Upper lobe of right lung (tissue), 1 donor: ENCODE measurements at regions not wholly inside any gene's neighbourhood (a gene's known extent, or its start where the extent isn't known, plus 50 kb on each side); places are given as distances from the start of the nearest gene placed in this dataset.

Experiments used
- ATAC-seq: fragments of 200-7000 bp; cut with Tn5 transposase; one replicate; pipeline ENCODE4 v1.9.1; 2020; ENCODE audit warnings: mild to moderate bottlenecking, moderate library complexity
- DNase-seq: peaks from one replicate; pipeline ENCODE4 v3.0.0-alpha.2; 2020
- H3K27ac ChIP-seq: fragments of 200-600 bp; one replicate; pipeline ENCODE4 v1.8.0; 2022
- H3K27me3 ChIP-seq: fragments of 200-600 bp; one replicate; pipeline ENCODE4 v1.8.0; 2022; ENCODE audit warnings: mild to moderate bottlenecking
- H3K36me3 ChIP-seq: fragments of 200-600 bp; one replicate; pipeline ENCODE4 v1.8.0; 2022
- H3K4me1 ChIP-seq: fragments of 200-600 bp; one replicate; pipeline ENCODE4 v1.8.0; 2022
- H3K4me3 ChIP-seq: fragments of 200-600 bp; one replicate; pipeline ENCODE4 v1.8.0; 2022; ENCODE audit warnings: mild to moderate bottlenecking
- H3K9me3 ChIP-seq: fragments of 200-600 bp; one replicate; pipeline ENCODE4 v1.8.0; 2022
- CTCF ChIP-seq: fragments of 200-600 bp; IDR thresholded peaks from one replicate; pipeline ENCODE4 v1.8.0; 2022; ENCODE audit warnings: antibody characterized with exemption
- intact Hi-C: fragments of 100-400 bp; cut with DNase I; formaldehyde crosslinking; loops from one replicate; pipeline ENCODE4 v1.11.0; 2022
- donor health status: DM: no; HTN: yes; CAD: no; lungs with severe emphysema.

GRCh38 chr6:155995281-155995680 lies 539.6 kb upstream of the NOX3 start:
- H3K4me3 ChIP-seq, result no peak overlapping the region
- DNase-seq, result no peak
- H3K36me3 ChIP-seq, result no peaks in the 10 kb centered on the region
- ATAC-seq, result no peak
- no peak overlapping the region for H3K27ac ChIP-seq
- no peaks in the 10 kb centered on the region for H3K27me3 ChIP-seq
- intact Hi-C loops, result no loop called here
- H3K9me3 ChIP-seq, result no peaks in the 10 kb centered on the region
- no peak for TF ChIP-seq CTCF
- no peaks in the 10 kb centered on the region for H3K4me1 ChIP-seq

- Histone ChIP-seq H3K36me3 (no peaks in the 10 kb centered on the region), H3K4me3 (no peak overlapping the region), H3K9me3 (no peaks in the 10 kb centered on the region), H3K4me1 (no peaks in the 10 kb centered on the region), H3K27me3 (no peaks in the 10 kb centered on the region), H3K27ac (no peak overlapping the region)
- no peak for ATAC-seq
- no peak for TF ChIP-seq CTCF
- no peak for DNase-seq
- intact Hi-C loops, result no loop called here
These were observed 538.4 kb upstream of the NOX3 start for GRCh38 chr6:155994086-155994485.

- DNase-seq (no peak), ATAC-seq (no peak)
- Histone ChIP-seq H3K9me3 (no peaks in the 10 kb centered on the region), H3K4me3 (no peak overlapping the region), H3K4me1 (no peaks in the 10 kb centered on the region), H3K27ac (no peak overlapping the region), H3K36me3 (no peaks in the 10 kb centered on the region), H3K27me3 (no peaks in the 10 kb centered on the region)
- TF ChIP-seq CTCF, result no peak
- intact Hi-C loops, result no loop called here
These were observed 537.6 kb upstream of the NOX3 start for GRCh38 chr6:155993240-155993639.

GRCh38 chr6:155985660-155986138 lies 530.1 kb upstream of the NOX3 start:
- ATAC-seq, result no peak
- peak overlapping the region; percentile 36 for H3K27ac ChIP-seq

GRCh38 chr6:155980768-155981079 lies 525.1 kb upstream of the NOX3 start:
- no peak for TF ChIP-seq CTCF
- DNase-seq (no peak), ATAC-seq (no peak)
- Histone ChIP-seq H3K4me3 (no peak overlapping the region), H3K9me3 (no peaks in the 10 kb centered on the region), H3K27ac (no peak overlapping the region), H3K36me3 (no peaks in the 10 kb centered on the region), H3K27me3 (no peaks in the 10 kb centered on the region), H3K4me1 (peaks cover 8% of the 10 kb centered on the region)
- intact Hi-C loops, result no loop called here

More at GRCh38 chr6:155985660-155986138, 530.1 kb upstream of the NOX3 start:
- no peaks in the 10 kb centered on the region for H3K36me3 ChIP-seq
- no peak for TF ChIP-seq CTCF
- H3K9me3 ChIP-seq, result no peaks in the 10 kb centered on the region
- peaks cover 9% of the 10 kb centered on the region for H3K4me1 ChIP-seq
- no peak overlapping the region for H3K4me3 ChIP-seq
- DNase-seq, result no peak
- intact Hi-C loops, result no loop called here
- no peaks in the 10 kb centered on the region for H3K27me3 ChIP-seq
